ENCODE measurements at regions not wholly inside any gene's neighbourhood (a gene's known extent, or its start where the extent isn't known, plus 50 kb on each side); places are given as distances from the start of the nearest gene placed in this dataset.

DNA sequence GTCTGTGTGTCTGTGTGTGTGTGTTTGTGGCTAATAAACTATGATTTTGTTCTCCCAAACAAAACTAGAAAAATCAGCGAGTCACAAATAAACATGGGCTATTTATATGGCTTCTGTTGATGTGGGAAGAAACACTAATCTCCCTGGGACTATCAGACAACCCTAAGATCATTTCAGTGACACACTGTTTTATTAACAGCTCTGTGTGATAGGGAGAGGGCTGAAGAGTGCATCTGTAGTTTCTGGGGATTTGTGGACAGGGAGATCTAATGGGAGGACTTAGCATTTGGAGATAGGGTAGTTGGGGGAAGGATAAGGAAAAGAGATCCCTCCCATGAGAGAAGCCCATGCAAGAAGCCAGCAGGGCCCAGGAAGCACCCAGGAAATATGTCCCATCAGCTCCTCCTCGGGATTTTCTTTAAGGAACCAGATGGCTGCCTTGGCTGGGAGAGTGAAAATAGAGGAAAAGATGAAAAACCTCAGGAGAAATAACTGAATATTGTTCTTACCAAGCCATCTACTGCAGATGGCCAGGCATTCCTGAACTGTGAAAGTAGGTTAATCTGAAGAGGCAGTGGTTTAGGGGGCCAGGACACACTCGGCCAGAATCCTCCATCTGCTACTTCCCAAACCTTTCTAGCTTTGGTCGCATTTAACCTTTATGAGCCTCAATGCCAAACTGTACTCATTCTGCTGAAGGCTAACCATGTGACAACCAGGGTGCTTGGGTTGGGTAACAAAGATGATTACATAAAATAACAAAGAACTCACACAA is 253.4 kb downstream of the BTG1 start:
- DNase-seq (ENCODE audit: low spot score): no peak
- Mint-ChIP-seq H3K4me3 (no peak overlapping the region), H3K27ac (no peak overlapping the region), H3K36me3 (ENCODE audit: low read depth) (no peaks in the 10 kb centered on the region), H3K9me3 (peaks cover 5% of the 10 kb centered on the region), H3K4me1 (ENCODE audit: low read depth) (no peaks in the 10 kb centered on the region), H3K27me3 (ENCODE audit: insufficient read depth) (no peaks in the 10 kb centered on the region)
- intact Hi-C loops (cut with micrococcal nuclease): no loop called here

DNA sequence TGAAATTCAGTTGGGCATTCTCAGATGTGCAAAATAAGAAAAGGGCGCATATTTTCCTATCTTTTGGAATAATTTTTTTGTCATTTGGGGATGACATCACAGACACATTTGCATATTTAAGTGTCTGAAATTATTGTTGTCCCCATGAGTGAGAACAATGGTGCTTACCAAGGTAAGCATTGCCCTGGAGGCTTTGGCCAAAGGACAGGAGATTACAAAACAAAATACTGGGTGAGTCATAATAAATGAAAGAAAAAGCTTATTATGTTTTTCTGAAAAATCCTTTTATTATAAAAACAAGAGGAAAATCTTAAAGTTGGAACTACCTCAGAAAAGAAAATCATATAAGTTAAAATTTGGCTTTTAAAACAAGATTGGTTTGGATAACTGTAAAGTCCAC is 254.9 kb downstream of the BTG1 start:
- H3K4me1 Mint-ChIP-seq (ENCODE audit: low read depth): no peaks in the 10 kb centered on the region
- no peaks in the 10 kb centered on the region for H3K27me3 Mint-ChIP-seq (ENCODE audit: insufficient read depth)
- no peak for DNase-seq (ENCODE audit: low spot score)
- no peaks in the 10 kb centered on the region for H3K36me3 Mint-ChIP-seq (ENCODE audit: low read depth)
- H3K4me3 Mint-ChIP-seq: no peak overlapping the region
- H3K27ac Mint-ChIP-seq: no peak overlapping the region
- intact Hi-C loops (cut with micrococcal nuclease): no loop called here
- H3K9me3 Mint-ChIP-seq: no peaks in the 10 kb centered on the region

DNA sequence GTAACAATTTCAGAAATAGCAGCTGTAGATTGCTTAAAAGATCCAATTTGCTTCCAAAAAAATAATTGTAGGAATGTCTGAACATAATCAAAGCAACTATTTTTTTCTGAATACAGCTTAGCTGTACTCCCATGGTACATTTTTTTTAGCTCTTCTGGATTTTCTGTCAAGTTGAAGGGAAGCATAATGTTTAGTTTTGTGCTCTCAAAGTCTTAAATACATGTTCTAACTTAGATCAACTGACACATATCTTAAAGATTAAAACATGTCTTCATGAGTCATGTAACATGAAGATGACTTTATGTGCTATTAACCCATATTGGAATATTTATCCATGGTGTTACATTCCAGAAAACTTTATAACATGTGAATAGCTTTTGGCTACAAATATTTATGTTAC is 255.7 kb downstream of the BTG1 start:
- Mint-ChIP-seq H3K4me1 (ENCODE audit: low read depth) (no peaks in the 10 kb centered on the region), H3K27ac (no peak overlapping the region), H3K27me3 (ENCODE audit: insufficient read depth) (no peaks in the 10 kb centered on the region), H3K9me3 (no peaks in the 10 kb centered on the region), H3K36me3 (ENCODE audit: low read depth) (no peaks in the 10 kb centered on the region), H3K4me3 (no peak overlapping the region)
- no peak for DNase-seq (ENCODE audit: low spot score)
- intact Hi-C loops (cut with micrococcal nuclease): no loop called here

DNA sequence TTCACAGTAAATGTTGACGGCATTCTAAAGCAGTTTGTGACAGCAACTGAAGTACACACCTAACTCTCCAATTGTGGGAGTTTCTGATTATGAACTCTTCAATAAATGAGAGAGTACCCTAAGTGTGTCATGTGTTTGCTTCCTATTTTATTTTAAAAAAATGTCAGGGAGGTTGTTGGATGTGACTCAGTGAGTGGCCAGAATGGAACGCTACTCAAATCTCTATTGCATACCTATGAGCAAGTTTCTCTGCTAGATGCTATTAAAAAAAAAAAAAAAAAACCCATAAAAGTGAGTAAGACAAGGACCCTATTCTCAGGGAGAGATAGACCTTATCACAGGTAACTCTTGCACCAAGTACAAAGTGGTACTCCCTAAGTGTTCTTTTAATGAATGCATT is 256.6 kb downstream of the BTG1 start:
- intact Hi-C loops (cut with micrococcal nuclease): no loop called here
- Mint-ChIP-seq H3K9me3 (no peaks in the 10 kb centered on the region), H3K27me3 (ENCODE audit: insufficient read depth) (no peaks in the 10 kb centered on the region), H3K4me1 (ENCODE audit: low read depth) (no peaks in the 10 kb centered on the region), H3K27ac (no peak overlapping the region), H3K36me3 (ENCODE audit: low read depth) (no peaks in the 10 kb centered on the region), H3K4me3 (no peak overlapping the region)
- DNase-seq (ENCODE audit: low spot score): no peak

DNA sequence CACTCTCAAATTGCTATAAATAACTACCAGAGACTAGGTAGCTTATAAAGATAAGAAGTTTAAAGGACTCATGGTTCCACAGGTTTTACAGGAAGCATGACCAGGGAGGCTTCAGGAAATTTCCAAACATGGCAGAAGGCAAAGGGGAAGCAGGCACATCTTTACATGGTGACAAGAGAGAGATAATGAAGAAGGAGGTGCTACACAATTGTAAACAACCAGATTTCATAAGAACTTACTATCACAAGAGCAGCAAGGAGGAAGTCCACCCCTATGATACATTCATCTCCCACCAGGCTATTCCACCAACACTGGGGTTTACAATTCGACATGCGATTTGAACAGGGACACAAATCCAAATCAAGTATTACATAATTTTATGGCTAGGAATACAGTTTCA is 257.7 kb downstream of the BTG1 start:
- H3K4me1 Mint-ChIP-seq (ENCODE audit: low read depth): no peaks in the 10 kb centered on the region
- no peak overlapping the region for H3K27ac Mint-ChIP-seq
- no peaks in the 10 kb centered on the region for H3K36me3 Mint-ChIP-seq (ENCODE audit: low read depth)
- no peaks in the 10 kb centered on the region for H3K27me3 Mint-ChIP-seq (ENCODE audit: insufficient read depth)
- H3K4me3 Mint-ChIP-seq: no peak overlapping the region
- no peaks in the 10 kb centered on the region for H3K9me3 Mint-ChIP-seq
- DNase-seq (ENCODE audit: low spot score): no peak
- intact Hi-C loops (cut with micrococcal nuclease): no loop called here

DNA sequence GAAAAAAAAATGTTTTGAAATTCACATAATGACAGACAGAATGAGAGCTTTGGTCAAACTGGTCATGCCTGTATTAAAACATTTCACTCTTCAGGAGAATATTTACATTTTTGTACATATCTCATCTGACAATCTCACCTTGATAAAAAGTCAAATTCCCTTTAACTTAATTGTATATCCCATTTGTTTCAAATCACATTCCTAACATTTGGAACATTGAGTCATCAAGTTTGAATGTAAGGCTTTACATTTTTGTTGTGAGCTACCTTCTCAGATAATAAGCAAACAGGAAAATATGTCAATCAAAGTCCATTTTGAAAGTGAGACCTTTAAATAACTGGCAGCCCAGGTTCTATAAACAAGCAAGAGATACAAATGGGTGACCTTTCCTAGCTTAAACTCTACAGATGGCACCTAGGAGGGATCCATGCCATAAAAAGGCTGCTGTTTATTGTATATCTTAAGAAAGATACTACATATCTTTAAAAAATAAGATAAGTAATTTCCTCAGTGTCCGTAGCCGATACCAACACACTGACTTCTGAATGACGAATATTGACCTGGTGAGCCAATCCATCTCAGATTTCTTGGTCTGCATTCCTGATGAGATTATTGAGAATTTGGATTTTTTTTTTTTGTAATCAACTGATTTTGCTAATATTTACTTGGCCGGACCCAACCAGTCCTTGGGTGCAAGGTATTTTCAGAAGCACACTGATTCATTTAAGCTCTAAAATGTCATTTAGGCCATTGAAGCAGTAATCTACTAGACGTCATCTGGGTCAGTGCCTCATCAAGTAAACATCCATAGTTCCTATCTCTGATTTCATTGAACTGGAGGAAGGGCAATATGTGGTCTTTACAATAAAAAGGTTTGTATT is 259.6 kb downstream of the BTG1 start:
- DNase-seq (ENCODE audit: low spot score): no peak
- Mint-ChIP-seq H3K4me3 (no peak overlapping the region), H3K27ac (no peak overlapping the region), H3K36me3 (ENCODE audit: low read depth) (no peaks in the 10 kb centered on the region), H3K9me3 (no peaks in the 10 kb centered on the region), H3K27me3 (ENCODE audit: insufficient read depth) (no peaks in the 10 kb centered on the region), H3K4me1 (ENCODE audit: low read depth) (no peaks in the 10 kb centered on the region)
- intact Hi-C loops (cut with micrococcal nuclease): no loop called here

DNA sequence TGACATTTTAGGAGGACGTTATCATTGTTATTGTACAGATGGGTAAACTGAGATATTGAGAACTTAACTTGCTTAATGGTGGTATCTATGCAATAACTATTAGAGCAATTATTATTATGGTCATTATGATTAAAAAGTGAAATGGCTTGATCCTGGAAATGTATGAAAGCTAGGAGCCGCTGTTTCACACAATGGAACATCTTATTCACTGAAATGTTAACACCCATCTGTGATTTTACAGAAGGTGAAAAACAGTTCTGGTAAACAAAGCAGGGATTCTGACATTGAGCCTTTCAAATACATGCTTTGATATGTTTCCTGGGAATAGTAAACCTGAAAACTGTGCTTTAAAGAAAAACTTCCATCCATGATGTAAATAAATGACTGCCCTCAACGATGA is 261.4 kb downstream of the BTG1 start:
- no peak overlapping the region for H3K27ac Mint-ChIP-seq
- no peaks in the 10 kb centered on the region for H3K27me3 Mint-ChIP-seq (ENCODE audit: insufficient read depth)
- H3K4me3 Mint-ChIP-seq: no peak overlapping the region
- DNase-seq (ENCODE audit: low spot score): no peak
- H3K9me3 Mint-ChIP-seq: no peaks in the 10 kb centered on the region
- peaks cover 6% of the 10 kb centered on the region for H3K36me3 Mint-ChIP-seq (ENCODE audit: low read depth)
- intact Hi-C loops (cut with micrococcal nuclease): no loop called here
- peaks cover 17% of the 10 kb centered on the region for H3K4me1 Mint-ChIP-seq (ENCODE audit: low read depth)

DNA sequence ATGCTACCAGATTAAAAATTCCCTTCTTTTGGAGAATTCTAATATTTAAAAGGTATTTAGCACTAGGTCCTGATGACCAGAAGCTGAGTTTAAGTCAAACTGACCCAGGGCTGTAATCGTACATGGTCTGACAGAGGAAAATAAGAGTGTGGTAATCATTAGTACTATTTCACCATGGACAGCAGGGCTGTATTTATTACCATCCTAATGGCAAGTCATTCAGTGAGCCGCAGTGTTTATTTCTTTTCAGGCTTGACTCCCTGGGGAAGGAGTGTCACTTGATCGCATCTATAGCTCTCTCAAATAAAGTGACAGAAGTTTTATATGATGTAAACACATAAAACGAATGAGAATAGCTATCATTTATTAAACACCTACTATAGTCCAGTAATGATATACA is 261.8 kb downstream of the BTG1 start:
- peaks cover 6% of the 10 kb centered on the region for H3K36me3 Mint-ChIP-seq (ENCODE audit: low read depth)
- no peak overlapping the region for H3K4me3 Mint-ChIP-seq
- H3K27me3 Mint-ChIP-seq (ENCODE audit: insufficient read depth): no peaks in the 10 kb centered on the region
- H3K27ac Mint-ChIP-seq: no peak overlapping the region
- no peak for DNase-seq (ENCODE audit: low spot score)
- intact Hi-C loops (cut with micrococcal nuclease): no loop called here
- no peaks in the 10 kb centered on the region for H3K9me3 Mint-ChIP-seq
- H3K4me1 Mint-ChIP-seq (ENCODE audit: low read depth): peaks cover 17% of the 10 kb centered on the region

DNA sequence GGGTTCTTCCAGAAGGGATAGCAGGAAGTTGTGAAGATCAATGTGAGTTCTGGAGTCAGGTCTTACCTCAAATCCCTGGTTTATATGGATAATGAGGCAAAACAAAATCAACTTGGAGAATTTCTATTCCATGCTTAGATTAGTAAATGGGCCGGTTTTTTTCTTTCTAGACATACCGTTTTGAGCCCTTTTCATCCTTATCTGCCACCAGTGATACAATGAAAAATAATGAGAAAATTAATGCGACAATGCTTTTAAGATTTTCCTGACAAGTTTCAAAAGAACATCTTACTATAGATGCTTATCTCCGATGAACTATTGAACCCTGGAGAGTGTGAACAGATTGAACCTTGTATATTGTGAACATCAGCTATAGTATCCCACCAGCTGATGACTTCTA is 262.7 kb downstream of the BTG1 start:
- peaks cover 10% of the 10 kb centered on the region for H3K36me3 Mint-ChIP-seq (ENCODE audit: low read depth)
- peaks cover 3% of the 10 kb centered on the region for H3K9me3 Mint-ChIP-seq

DNA sequence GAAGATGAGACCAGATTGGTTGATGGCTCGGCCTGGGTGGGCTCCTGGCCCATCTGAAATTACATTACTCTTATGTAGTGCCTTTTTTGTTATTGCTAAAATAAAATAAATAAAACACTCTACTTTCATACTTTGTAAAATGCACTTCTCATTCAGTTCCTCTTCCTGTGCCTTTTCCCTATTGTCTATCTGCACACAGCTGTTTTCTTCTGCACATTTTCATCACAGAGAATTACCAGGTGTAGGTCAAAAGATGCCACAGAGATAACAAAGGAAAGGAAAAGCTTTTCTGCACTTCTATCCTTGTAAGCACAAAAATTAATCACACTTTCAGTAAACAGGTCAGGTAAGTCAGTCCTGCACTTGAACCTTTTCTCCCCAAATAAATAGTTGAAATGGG is 265.1 kb downstream of the BTG1 start:
- Mint-ChIP-seq H3K9me3 (peaks cover 8% of the 10 kb centered on the region), H3K4me1 (ENCODE audit: low read depth) (peaks cover 45% of the 10 kb centered on the region), H3K27ac (no peak overlapping the region), H3K4me3 (no peak overlapping the region), H3K36me3 (ENCODE audit: low read depth) (peaks cover 12% of the 10 kb centered on the region), H3K27me3 (ENCODE audit: insufficient read depth) (no peaks in the 10 kb centered on the region)
- intact Hi-C loops (cut with micrococcal nuclease): no loop called here
- DNase-seq (ENCODE audit: low spot score): no peak

More for the DNA sequence above, 262.7 kb downstream of the BTG1 start:
- Mint-ChIP-seq H3K4me3 (no peak overlapping the region), H3K27ac (no peak overlapping the region), H3K4me1 (ENCODE audit: low read depth) (peaks cover 21% of the 10 kb centered on the region), H3K27me3 (ENCODE audit: insufficient read depth) (no peaks in the 10 kb centered on the region)
- intact Hi-C loops (cut with micrococcal nuclease): no loop called here
- DNase-seq (ENCODE audit: low spot score): no peak

DNA sequence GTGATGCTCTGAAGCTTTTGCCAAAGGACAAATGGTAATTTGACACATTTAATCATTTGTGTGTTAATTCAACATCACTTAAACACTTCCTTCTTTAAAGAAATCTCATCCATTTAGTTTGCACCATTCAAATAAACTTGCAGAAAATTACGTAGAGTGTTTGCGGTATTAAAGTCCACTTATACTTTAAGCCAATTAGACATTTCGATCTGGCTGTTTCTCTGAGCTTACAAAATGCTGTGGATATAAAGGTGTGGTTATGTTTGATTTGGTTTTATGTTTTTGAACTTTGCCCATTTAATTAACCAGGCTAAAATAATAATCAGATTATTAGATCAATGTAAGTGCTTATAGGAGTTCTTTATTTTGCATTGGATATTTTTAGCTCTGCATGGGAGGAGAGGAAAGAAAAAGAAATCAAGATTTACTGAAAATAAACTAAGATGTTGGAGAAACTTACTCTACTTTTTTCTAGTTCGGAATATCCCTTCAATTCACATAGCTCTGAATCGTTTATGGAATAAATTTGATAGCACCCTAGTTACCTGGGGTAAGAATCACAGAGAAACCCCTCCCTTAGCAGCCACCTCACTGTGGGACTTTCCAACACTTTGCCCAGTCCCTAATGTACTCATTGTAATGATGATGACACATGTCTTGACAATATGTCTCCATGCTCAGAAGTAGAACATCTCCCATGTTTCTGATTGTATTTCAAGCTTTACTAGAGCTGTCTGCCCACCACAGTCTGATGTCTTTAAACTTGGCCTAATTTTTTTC is 268.0 kb downstream of the BTG1 start:
- Mint-ChIP-seq H3K36me3 (ENCODE audit: low read depth) (peaks cover 17% of the 10 kb centered on the region), H3K4me1 (ENCODE audit: low read depth) (peaks cover 64% of the 10 kb centered on the region), H3K9me3 (peaks cover 12% of the 10 kb centered on the region), H3K27me3 (ENCODE audit: insufficient read depth) (no peaks in the 10 kb centered on the region), H3K4me3 (peak overlapping the region; percentile 66), H3K27ac (peak overlapping the region; percentile 95)
- DNase-seq (ENCODE audit: low spot score): peak; percentile 14
- intact Hi-C loops (cut with micrococcal nuclease): loop anchor here (1.0 to 10.0 kb wide), 14 partner anchors 25 to 1567 kb away; partner anchors contain the start of genes EEA1 and UBE2N

DNA sequence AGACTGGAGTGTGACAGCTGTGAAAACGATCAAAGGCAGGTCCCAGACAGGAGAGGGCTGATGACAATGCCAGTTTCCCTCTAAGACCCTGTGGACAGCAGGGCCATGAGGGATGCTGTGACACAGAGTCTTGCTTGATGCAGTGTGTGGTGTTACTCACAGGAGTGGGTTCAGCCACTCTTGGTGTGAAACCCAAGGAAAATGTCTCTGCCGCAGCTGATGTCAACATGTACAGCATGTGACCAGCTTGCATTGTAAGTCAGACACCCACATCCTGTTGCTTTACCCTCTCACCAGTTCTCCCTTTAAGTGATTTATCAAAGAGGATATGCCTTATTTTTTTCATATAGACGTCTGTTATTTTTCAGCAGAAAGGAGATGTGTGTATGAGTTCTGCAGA is 268.6 kb downstream of the BTG1 start:
- peak; percentile 81 for DNase-seq (ENCODE audit: low spot score)
- Mint-ChIP-seq H3K9me3 (peaks cover 12% of the 10 kb centered on the region), H3K4me3 (peak overlapping the region; percentile 66), H3K36me3 (ENCODE audit: low read depth) (peaks cover 17% of the 10 kb centered on the region), H3K27ac (peak overlapping the region; percentile 95), H3K27me3 (ENCODE audit: insufficient read depth) (no peaks in the 10 kb centered on the region), H3K4me1 (ENCODE audit: low read depth) (peaks cover 66% of the 10 kb centered on the region)
- intact Hi-C loops (cut with micrococcal nuclease): loop anchor here (1.0 to 10.0 kb wide), 14 partner anchors 25 to 1568 kb away; partner anchors contain the start of genes EEA1 and UBE2N

Measured in activated T-helper 1 cell treated with anti-CD3 and anti-CD28 coated beads, Interleukin-12 subunit alpha, Interleukin-12 subunit beta, Interleukin-2, Interleukin-4 antibody, amounts not matched to agents 30 ng/mL and 10 ng/mL and 1 ng/mL, durations not matched to agents 14 hours and 24 hours and 36 hours (primary cell).